ENCODE measurements at regions not wholly inside any gene's neighbourhood (a gene's known extent, or its start where the extent isn't known, plus 50 kb on each side); places are given as distances from the start of the nearest gene placed in this dataset.

DNA sequence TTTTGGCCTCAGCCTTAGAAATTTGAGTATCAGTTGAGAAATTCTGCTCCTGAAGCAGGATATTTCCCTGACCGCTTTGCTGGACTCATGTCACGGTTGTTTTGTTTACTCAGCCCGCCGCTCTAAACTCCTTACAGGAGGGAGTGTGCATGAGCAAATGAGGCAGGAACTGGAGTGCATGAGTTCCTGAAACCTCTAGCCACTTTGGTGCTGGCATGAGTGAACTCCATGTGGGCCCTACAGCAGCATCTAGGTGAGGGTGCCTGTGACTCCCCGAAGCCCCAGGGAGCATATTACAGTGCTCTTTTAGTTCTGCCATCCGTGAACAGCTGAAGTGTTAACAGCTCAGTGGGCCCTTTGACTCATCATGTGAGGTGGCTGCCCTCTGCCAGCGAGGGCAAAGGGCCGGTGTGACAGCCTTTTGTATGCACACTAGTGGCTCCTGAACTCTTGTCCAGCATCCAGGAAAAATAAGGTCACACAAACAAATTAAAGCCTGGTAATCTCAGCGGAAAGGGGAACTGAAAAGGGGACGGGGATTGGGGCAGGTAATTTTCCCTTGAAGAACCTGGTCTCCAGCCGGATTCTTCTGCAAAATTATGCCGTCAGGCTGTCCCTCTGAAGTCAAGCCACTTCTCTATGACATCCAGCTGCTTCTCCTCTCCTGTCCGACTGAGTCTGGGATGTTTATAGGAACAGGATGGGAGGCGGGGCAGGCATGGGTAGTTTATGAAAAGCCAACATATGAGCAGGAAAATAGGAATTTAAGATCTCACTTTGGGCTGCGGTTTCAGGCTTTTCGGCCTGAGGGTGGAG lies 1668.7 kb downstream of the SUCLG1 start:
- Histone ChIP-seq H3K9ac (ENCODE audit: low read length) (no peak overlapping the region), H3K9me3 (ENCODE audit: insufficient read depth, low read length) (no peaks in the 10 kb centered on the region; the same call in 1 of the 2 replicates), H3K27me3 (ENCODE audit: low read length) (no peaks in the 10 kb centered on the region), H3K79me2 (ENCODE audit: insufficient read depth, low read length) (no peaks in the 10 kb centered on the region), H3K4me3 (ENCODE audit: insufficient read depth, low read length, poor library complexity, severe bottlenecking) (no peak overlapping the region), H4K20me1 (ENCODE audit: low read depth, low read length) (no peaks in the 10 kb centered on the region), H3K27ac (ENCODE audit: low read depth, low read length) (no peak overlapping the region), H3K9me2 (replicated peaks; ENCODE audit: insufficient read depth, low read length) (no peaks in the 10 kb centered on the region), H2AFZ (ENCODE audit: low read depth, low read length, severe bottlenecking) (no peak overlapping the region), H3K4me2 (ENCODE audit: low read depth, low read length, poor library complexity, severe bottlenecking) (no peak overlapping the region), H3F3A (ENCODE audit: insufficient read depth) (no peaks in the 10 kb centered on the region), H3K36me3 (ENCODE audit: low read length) (no peaks in the 10 kb centered on the region)
- TF ChIP-seq, protein P1, sequence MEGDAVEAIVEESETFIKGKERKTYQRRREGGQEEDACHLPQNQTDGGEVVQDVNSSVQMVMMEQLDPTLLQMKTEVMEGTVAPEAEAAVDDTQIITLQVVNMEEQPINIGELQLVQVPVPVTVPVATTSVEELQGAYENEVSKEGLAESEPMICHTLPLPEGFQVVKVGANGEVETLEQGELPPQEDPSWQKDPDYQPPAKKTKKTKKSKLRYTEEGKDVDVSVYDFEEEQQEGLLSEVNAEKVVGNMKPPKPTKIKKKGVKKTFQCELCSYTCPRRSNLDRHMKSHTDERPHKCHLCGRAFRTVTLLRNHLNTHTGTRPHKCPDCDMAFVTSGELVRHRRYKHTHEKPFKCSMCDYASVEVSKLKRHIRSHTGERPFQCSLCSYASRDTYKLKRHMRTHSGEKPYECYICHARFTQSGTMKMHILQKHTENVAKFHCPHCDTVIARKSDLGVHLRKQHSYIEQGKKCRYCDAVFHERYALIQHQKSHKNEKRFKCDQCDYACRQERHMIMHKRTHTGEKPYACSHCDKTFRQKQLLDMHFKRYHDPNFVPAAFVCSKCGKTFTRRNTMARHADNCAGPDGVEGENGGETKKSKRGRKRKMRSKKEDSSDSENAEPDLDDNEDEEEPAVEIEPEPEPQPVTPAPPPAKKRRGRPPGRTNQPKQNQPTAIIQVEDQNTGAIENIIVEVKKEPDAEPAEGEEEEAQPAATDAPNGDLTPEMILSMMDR (IDR thresholded peaks at IDR 0.05; ENCODE audit: insufficient read depth, low read length, poor library complexity, severe bottlenecking): no peak
- TF ChIP-seq EZH2phosphoT487 (conservative IDR thresholded peaks at IDR 0.05; ENCODE audit: low read length): no peak

DNA sequence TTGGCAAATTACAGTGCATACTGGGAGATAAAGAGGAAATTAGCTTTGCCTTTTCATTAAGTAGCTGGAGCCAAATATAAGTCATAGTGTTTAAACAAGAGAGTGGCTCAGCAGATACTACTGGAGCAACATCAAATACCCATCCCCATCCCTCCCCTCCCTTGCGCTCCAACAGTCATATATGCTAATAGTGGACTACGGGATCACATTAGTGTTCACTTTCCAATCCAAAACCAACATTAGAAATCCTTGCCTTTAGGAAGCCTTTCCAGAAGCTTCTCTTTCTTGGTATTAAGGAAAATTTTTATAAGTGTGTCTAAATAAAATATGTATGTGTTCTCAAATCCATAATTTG lies 1669.3 kb downstream of the SUCLG1 start:
- Histone ChIP-seq H3K9ac (ENCODE audit: low read length) (no peak overlapping the region), H3K27me3 (ENCODE audit: low read length) (no peaks in the 10 kb centered on the region), H3K27ac (ENCODE audit: low read depth, low read length) (no peak overlapping the region), H3K36me3 (ENCODE audit: low read length) (no peaks in the 10 kb centered on the region), H3F3A (ENCODE audit: insufficient read depth) (no peaks in the 10 kb centered on the region), H3K79me2 (ENCODE audit: insufficient read depth, low read length) (no peaks in the 10 kb centered on the region), H3K9me3 (ENCODE audit: insufficient read depth, low read length) (no peaks in the 10 kb centered on the region; the same call in 1 of the 2 replicates), H3K9me2 (replicated peaks; ENCODE audit: insufficient read depth, low read length) (no peaks in the 10 kb centered on the region), H4K20me1 (ENCODE audit: low read depth, low read length) (no peaks in the 10 kb centered on the region), H3K4me2 (ENCODE audit: low read depth, low read length, poor library complexity, severe bottlenecking) (no peak overlapping the region), H3K4me3 (ENCODE audit: insufficient read depth, low read length, poor library complexity, severe bottlenecking) (no peak overlapping the region), H2AFZ (ENCODE audit: low read depth, low read length, severe bottlenecking) (no peak overlapping the region)
- TF ChIP-seq EZH2phosphoT487 (conservative IDR thresholded peaks at IDR 0.05; ENCODE audit: low read length): no peak
- TF ChIP-seq, protein P1 (IDR thresholded peaks at IDR 0.05; ENCODE audit: insufficient read depth, low read length, poor library complexity, severe bottlenecking): no peak

DNA sequence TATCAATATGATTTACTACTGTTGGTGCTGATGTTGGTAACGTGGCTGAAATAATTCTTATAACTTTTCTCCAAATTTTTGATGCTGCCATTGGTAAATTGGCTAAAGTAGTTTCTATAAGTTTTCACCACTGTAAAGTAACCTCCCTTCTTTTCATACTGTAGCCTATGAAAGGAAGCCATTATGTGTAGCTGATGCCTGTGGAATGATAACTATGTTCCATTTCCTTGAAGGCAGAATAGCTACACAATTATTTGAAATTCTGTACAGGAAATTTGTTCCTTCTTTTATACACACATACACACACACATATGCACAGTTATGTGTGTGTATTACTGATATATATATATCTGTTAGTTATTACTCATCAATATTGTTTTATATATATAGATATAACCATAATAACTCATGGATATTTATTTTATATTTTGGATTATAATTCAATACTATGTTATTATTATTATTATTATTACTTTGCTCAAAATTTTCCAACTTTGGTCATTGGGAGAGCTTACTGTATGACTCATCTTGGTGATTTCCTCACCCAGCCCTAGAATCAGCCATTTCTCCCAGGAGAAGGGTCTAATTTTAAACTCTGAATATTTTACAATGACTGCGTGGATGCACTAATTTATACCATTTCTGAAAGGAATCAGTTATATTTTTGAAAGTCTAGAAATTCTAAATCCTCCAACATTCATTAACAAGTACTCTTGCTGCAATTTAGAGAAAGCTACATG lies 1677.7 kb downstream of the SUCLG1 start:
- no peaks in the 10 kb centered on the region for H4K20me1 ChIP-seq (ENCODE audit: low read depth, low read length)
- no peak overlapping the region for H2AFZ ChIP-seq (ENCODE audit: low read depth, low read length, severe bottlenecking)
- H3K27ac ChIP-seq (ENCODE audit: low read depth, low read length): no peak overlapping the region
- H3F3A ChIP-seq (ENCODE audit: insufficient read depth): no peaks in the 10 kb centered on the region
- H3K4me2 ChIP-seq (ENCODE audit: low read depth, low read length, poor library complexity, severe bottlenecking): no peak overlapping the region
- H3K79me2 ChIP-seq (ENCODE audit: insufficient read depth, low read length): no peaks in the 10 kb centered on the region
- no peaks in the 10 kb centered on the region for H3K27me3 ChIP-seq (ENCODE audit: low read length)
- H3K9me2 ChIP-seq (replicated peaks; ENCODE audit: insufficient read depth, low read length): no peaks in the 10 kb centered on the region
- H3K9ac ChIP-seq (ENCODE audit: low read length): no peak overlapping the region
- no peaks in the 10 kb centered on the region for H3K36me3 ChIP-seq (ENCODE audit: low read length)
- TF ChIP-seq EZH2phosphoT487 (conservative IDR thresholded peaks at IDR 0.05; ENCODE audit: low read length): no peak
- TF ChIP-seq, protein P1 (IDR thresholded peaks at IDR 0.05; ENCODE audit: insufficient read depth, low read length, poor library complexity, severe bottlenecking): no peak
- H3K9me3 ChIP-seq (ENCODE audit: insufficient read depth, low read length): no peaks in the 10 kb centered on the region
- H3K4me3 ChIP-seq (ENCODE audit: insufficient read depth, low read length, poor library complexity, severe bottlenecking): no peak overlapping the region

Data from SU-DHL-6 (cell line).